OCI-LY7 (cell line): ENCODE measurements at regions not wholly inside any gene's neighbourhood (a gene's known extent, or its start where the extent isn't known, plus 50 kb on each side); places are given as distances from the start of the nearest gene placed in this dataset.

ENCODE experiments used
- CTCF ChIP-seq: fragments of 200-600 bp; sonication (generic); conservative IDR thresholded peaks from 2 replicates; pipeline ENCODE4 v1.5.1; 2014; ENCODE audit warnings: mild to moderate bottlenecking, antibody characterized with exemption, low read length, moderate library complexity, mixed read lengths
- EZH2phosphoT487 ChIP-seq: fragments of 200-600 bp; sonication (generic); IDR thresholded peaks from 2 replicates; pipeline ENCODE4 v1.6.1; 2018; ENCODE audit warnings: low read depth, borderline replicate concordance, mild to moderate bottlenecking, mixed run types, antibody characterized with exemption, low read length, moderate library complexity, mixed read lengths

GRCh38 chr12:111076199-111076598, 155.8 kb upstream of the MYL2 start:
- TF ChIP-seq CTCF (no peak), EZH2phosphoT487 (no peak)
